ENCODE measurements at regions not wholly inside any gene's neighbourhood (a gene's known extent, or its start where the extent isn't known, plus 50 kb on each side); places are given as distances from the start of the nearest gene placed in this dataset.

- Histone ChIP-seq H3K27me3 (ENCODE audit: control insufficient read depth, insufficient read depth, low read length) (no peaks in the 10 kb centered on the region), H2BK15ac (ENCODE audit: low read depth, low read length) (no peak overlapping the region), H3K4me2 (ENCODE audit: low read depth, low read length) (no peak overlapping the region), H3K4me1 (ENCODE audit: control insufficient read depth, insufficient read depth, low read length) (no peaks in the 10 kb centered on the region), H3K9ac (ENCODE audit: low read depth, low read length) (no peak overlapping the region), H3K9me3 (ENCODE audit: control insufficient read depth, insufficient read depth, low read length) (no peaks in the 10 kb centered on the region), H3K36me3 (ENCODE audit: control insufficient read depth, insufficient read depth, low read length) (no peaks in the 10 kb centered on the region), H2AK5ac (ENCODE audit: low read depth, low read length) (no peak overlapping the region), H2BK20ac (ENCODE audit: low read depth, low read length) (no peak overlapping the region), H2AK9ac (replicated peaks; ENCODE audit: low read depth, low read length, poor library complexity) (no peak overlapping the region), H3K9me1 (ENCODE audit: insufficient read depth, low read length) (no peaks in the 10 kb centered on the region), H4K91ac (ENCODE audit: insufficient read depth, low read depth, low read length) (no peak overlapping the region), H2BK120ac (ENCODE audit: low read depth, low read length) (no peak overlapping the region), H3K79me1 (ENCODE audit: low read depth in 1 of 2, low read length in 2 of 2) (no peaks in the 10 kb centered on the region), H4K20me1 (ENCODE audit: insufficient read depth, low read length) (no peaks in the 10 kb centered on the region), H4K8ac (ENCODE audit: low read depth in 2 of 2, low read length in 2 of 2) (no peak overlapping the region), H3K18ac (ENCODE audit: low read depth, low read length) (no peak overlapping the region), H2AFZ (replicated peaks; ENCODE audit: low read length, poor library complexity) (no peak overlapping the region), H3K4me3 (ENCODE audit: insufficient read depth, low read depth, low read length) (no peak overlapping the region), H4K5ac (ENCODE audit: low read depth, low read length) (no peak overlapping the region), H2BK5ac (ENCODE audit: low read depth, low read length, poor library complexity, severe bottlenecking) (no peak overlapping the region), H3K56ac (ENCODE audit: extremely low read depth, insufficient read depth, low read length) (no peak overlapping the region), H3K23ac (ENCODE audit: low read depth, low read length) (no peak overlapping the region), H3K4ac (ENCODE audit: low read depth, low read length) (no peak overlapping the region), H3K27ac (ENCODE audit: insufficient read depth, low read length) (no peak overlapping the region), H3K14ac (replicated peaks; ENCODE audit: low read depth, low read length) (no peak overlapping the region)
- intact Hi-C loops (cut with micrococcal nuclease) (no loop called here), dilution Hi-C loops (cut with HindIII; ENCODE audit: low sequenced_read_pairs, unreplicated experiment) (no loop called here), in situ Hi-C loops (cut with MboI; ENCODE audit: low sequenced_read_pairs) (no loop called here)
- ATAC-seq (ENCODE audit: low read depth) (no peak), DNase-seq (no peak)
- ChIA-PET POLR2A (ENCODE audit: unreplicated experiment) (no interaction called here), CTCF (no interaction called here)
- TF ChIP-seq BHLHE40 (IDR thresholded peaks at IDR 0.05; ENCODE audit: low read depth, low read length) (no peak), MAFK (IDR thresholded peaks at IDR 0.05; ENCODE audit: low read depth, low read length) (no peak), MXI1 (IDR thresholded peaks at IDR 0.05; ENCODE audit: borderline replicate concordance, low read depth, low read length) (no peak), NFE2L2 (IDR thresholded peaks at IDR 0.05; ENCODE audit: low read depth, low read length) (no peak), RCOR1 (IDR thresholded peaks at IDR 0.05; ENCODE audit: insufficient replicate concordance, low read length) (no peak), RAD21 (IDR thresholded peaks at IDR 0.05; ENCODE audit: low read length) (no peak)
- no TSS peak for BruUV-seq (replicated peaks)
- WGBS, 2 experiments (ENCODE audit: extremely low coverage in 2 of 2, insufficient read length in 1 of 2) = 0% methylated on average over 1 of the region's 3 CpGs; no CpG with 5 or more reads in 1 of the 2 experiments
Observed at GRCh38 chr3:147756476-147756875, 347.3 kb downstream of the ZIC1 start.

Measured in IMR-90 (cell line).